ENCODE measurements at regions not wholly inside any gene's neighbourhood (a gene's known extent, or its start where the extent isn't known, plus 50 kb on each side); places are given as distances from the start of the nearest gene placed in this dataset.

- no peak for TF ChIP-seq CTCF (conservative IDR thresholded peaks at IDR 0.05)
- H3K27ac ChIP-seq = no peak overlapping the region
These were observed 257.6 kb upstream of the RAB6C start for GRCh38 chr2:129721846-129722245.

DNA sequence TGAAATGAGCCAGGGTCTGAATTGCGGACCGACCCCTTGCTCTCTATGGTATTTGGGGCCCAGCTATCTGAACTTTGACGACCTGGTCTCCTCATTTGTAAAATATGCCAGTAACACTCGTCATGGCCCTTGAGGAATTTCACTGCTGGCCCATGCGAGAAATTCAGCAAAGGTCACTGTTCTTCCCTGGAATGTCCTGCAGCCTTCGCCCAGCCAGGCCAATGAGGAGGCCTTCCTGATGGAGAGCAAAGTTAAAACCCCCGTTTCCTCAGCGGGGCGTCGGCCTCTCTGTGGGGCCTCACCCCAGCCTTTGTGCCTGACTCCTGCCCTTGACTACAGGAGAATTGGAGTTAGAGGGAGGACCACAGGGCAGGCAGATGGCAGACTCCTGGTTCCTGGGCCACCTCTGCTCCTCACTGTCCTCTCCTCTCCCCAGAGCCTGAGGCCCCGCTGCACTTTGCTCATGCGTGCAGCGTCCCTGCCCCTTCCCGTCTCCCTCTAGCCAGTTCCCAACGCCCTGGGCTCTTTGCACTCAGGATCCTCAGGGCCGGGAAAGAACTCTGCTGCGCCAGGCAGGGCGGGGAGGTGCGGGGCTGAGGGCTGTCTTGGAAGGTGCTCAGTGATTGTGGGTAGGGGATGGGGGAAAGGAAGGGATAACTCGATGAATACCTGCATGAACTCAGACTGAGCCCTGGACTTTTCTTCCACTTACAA, 257.0 kb upstream of the RAB6C start:
- no peak overlapping the region for H3K27ac ChIP-seq
- TF ChIP-seq CTCF (conservative IDR thresholded peaks at IDR 0.05) = no peak

- H3K27ac ChIP-seq = no peak overlapping the region
- TF ChIP-seq CTCF (conservative IDR thresholded peaks at IDR 0.05) = no peak
These were observed 256.0 kb upstream of the RAB6C start for GRCh38 chr2:129723277-129724020.

DNA sequence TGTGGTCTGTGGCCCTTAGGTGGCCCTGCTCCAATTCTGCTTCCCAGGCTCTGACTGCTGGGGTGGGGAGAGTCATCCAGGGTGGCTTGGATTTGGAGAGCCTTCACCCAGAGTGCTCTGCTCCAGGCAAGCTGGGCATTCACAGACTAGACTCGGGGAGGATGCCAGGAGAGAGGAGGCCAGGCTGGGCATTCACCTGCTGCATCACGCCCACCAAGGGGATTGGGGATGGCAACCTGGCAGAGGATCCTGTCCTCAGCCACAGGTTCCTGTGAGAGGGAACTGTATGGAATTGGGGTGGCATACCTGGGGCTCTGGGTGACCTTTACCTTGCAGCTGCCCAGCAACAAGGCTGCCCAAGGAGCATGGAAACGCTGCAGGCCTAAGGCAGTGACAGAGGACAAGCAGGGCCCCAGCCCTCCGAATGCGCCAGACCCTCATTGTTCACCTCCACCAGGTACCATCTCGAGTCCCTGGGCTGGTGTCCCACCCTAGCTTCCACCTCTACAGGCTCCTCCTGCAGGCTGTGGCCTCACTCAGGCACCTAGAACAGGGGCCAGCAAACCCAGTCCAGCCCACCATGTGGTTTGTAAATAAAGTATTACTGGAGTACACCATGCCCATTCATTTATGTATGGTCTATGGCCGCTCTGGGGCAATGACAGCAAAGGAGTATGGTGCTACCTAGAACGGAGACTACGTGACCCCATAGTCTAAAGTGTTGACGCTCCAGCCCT, 255.3 kb upstream of the RAB6C start:
- TF ChIP-seq CTCF (conservative IDR thresholded peaks at IDR 0.05) = no peak
- no peak overlapping the region for H3K27ac ChIP-seq

GRCh38 chr2:129726216-129726615, 253.2 kb upstream of the RAB6C start:
- no peak overlapping the region for H3K27ac ChIP-seq
- TF ChIP-seq CTCF (conservative IDR thresholded peaks at IDR 0.05) = no peak

- H3K27ac ChIP-seq = no peak overlapping the region
- no peak for TF ChIP-seq CTCF (conservative IDR thresholded peaks at IDR 0.05)
These were observed 252.2 kb upstream of the RAB6C start for GRCh38 chr2:129727286-129727685.

Measured in VCaP (cell line).